Activated CD8-positive, alpha-beta memory T cell treated with anti-CD3 and anti-CD28 coated beads for 24 hours (primary cell): ENCODE measurements at regions not wholly inside any gene's neighbourhood (a gene's known extent, or its start where the extent isn't known, plus 50 kb on each side); places are given as distances from the start of the nearest gene placed in this dataset.

Source experiments
- DNase-seq: peaks from one replicate; pipeline ENCODE4 v3.0.0-alpha.2; 2020

GRCh38 chr6:170131351-170131750, 159.5 kb downstream of the DLL1 start:
- DNase-seq = no peak

DNA sequence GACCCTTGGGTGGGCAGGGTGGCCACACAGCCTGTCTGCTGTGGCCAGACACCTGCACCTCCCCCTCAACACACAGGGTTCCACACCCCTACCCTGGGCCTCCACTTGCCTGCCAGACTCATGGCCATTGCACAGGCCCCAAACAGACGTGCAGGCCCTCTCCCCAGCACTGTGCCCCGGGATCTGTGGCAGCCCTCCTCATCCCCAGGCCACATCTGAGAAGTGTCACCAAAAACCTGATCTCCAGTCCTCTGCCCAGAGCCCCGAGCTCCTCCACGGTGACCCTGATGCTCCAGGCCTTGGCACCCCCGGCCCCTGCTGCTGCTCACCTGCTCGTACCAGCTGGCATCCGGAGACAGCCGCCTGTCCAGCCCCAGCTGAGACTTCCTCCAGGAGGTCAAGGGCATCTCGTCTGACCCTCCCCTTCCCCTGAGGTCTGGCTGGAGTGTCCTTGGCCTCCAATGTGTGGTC, 160.1 kb downstream of the DLL1 start:
- DNase-seq = peak; percentile 40

DNA sequence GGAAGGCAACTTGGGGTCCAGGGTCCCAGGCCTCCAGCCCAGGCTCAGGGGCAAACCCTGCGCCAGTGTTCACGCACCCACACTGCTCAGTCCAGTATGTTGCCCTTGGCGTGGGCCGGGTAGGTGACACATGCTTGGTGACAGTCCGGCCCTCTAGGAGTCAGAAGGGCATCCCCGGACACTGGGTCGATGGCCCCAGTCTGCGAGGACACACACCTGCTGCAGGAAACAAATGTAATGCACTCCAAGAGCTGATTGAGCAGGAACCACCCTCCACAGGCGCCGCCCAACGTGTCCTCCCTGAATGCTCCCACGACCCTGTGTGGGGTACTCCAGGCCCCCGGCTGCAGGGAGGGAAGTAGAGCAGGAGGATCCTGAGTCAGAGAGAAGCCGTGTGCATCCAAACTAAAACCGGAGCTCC, 160.7 kb downstream of the DLL1 start:
- DNase-seq = peak; percentile 40

- no peak for DNase-seq
These were observed 161.1 kb downstream of the DLL1 start for GRCh38 chr6:170129691-170130171.

- DNase-seq = peak; percentile 47
These were observed 161.8 kb downstream of the DLL1 start for GRCh38 chr6:170128811-170129681.

DNA sequence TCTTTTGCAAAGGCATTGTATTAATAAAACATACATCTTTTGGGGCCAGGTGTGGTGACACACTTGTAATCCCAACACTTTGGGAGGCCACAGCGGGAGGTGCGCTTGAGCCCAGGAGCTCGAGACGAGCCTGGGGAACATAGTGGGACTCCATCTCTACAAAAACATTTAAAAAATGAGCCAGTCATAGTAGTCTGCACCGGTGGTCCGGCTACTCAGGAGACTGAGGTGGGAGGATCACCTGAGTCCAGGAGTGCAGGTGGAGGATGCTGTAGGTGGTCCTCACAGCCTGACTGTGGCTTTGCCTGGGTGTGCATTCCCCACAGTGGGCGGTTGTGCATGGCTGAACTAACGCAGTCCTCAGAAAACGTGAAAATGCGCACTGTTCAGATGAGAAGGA, 162.5 kb downstream of the DLL1 start:
- peak; percentile 35 for DNase-seq

DNA sequence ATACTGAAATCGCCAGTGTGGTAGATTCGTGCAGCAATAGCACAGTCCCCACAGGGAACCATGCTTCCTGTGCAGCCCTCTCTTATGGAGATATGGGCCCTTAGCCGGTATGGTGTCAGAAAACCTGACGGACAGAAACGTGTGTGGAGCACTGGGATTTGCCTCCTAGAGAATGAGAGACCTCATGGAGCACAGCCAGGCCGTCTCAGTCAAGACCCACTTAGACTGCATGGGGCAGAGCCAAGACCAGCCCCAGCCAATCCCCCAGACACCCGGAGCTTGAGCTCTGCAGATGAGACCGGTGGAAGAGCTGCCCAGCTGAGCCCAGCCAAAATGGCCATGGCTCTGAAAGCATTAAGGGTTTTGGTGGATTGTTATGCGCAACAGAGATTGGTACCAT, 163.7 kb downstream of the DLL1 start:
- DNase-seq = peak; percentile 21

DNA sequence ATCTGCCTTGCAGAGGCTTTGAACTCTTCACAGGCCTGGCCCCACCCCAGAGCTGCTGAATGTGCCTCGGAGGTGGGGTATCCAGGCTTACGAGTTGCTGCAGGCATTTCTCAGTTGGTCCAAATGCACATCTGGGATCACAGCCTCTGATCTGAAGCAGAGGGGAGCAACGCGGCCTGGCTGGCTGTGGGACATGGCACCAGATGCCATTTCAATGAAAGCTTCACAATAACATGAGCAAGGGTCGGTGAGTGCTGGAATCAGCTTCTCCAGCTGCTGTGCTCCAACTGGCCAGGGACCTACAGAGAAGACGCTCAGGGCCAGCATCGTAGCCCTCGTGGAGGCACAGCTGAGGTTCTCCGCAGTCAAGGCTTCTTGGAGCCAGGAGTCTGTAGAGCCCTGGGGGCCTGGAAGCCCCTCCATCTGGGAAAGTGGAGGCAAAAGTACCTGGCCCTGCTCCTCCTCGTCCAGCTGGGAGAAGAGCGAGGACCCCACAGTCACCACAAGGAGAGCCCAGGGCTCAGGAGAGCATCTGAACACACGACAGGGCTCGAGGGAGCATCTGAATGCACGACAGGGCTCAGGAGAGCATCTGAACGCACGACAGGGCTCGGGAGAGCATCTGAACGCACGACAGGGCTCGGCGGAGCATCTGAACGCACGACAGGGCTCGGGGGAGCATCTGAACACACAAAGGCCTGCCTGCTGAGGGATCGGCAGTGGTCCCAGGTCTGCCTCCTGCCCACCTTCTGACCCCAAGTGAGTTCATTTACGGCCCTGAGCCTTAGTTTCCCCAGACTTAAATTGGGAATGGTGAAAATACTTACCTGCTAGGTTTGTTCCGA, 165.2 kb downstream of the DLL1 start:
- DNase-seq = peak; percentile 35

DNA sequence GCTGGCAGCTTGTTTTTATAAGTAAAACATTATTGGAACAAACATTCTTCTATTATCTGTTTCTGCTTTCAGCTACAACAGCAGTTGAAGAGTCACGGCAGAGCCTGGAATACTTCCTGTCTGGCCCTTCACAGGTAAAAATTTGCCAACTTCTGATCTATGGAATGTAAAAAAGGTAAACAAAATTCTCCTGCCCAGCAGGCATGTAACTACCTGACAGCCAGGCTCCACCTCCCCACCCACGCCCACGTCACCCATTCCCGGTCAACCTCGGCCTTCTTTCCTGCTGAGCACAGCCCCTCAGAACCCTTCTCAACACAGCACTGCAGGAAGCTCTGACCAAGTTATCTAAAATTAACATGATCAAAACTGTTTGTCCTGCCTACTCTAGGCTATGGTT, 166.0 kb downstream of the DLL1 start:
- DNase-seq = peak; percentile 37

DNA sequence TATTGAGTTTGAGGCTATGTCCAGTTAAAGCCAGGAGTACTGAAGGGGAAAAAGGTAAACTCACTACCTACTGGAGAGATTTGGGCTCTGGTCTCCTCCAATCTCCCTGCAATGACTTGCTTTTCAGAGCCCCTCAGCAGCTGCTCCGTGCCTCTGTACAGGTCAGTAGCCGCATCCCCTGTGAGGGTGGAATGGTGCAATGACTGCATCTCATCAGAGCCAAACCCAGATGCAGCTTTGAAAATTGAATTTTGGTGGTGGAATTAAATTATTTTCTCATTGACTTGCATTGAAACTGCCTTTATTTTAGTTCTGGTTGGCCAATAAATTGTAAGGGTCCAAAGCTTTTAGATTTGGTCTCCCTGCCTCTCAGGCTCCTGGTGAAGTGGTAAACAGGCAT, 166.7 kb downstream of the DLL1 start:
- DNase-seq = no peak

DNA sequence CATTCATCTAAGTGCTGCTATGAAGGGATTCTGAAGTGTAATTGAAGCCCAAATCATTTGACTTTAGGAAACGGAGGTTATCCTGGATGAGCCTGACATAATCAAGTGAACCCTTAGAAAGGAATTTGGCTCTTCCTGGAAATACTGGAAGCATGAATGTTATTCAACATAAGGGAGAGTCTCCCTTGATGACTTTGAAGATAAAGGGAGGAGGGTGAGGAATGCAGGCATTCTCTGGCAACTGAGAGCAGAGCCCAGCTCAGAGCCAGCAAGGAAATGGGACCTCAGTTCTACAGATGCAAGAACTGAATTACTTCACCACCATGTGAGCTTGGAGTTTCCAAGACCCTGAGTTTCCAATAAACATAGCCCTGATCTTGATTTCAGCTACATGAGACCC, 168.2 kb downstream of the DLL1 start:
- DNase-seq = no peak

- no peak for DNase-seq
These were observed 173.5 kb downstream of the DLL1 start for GRCh38 chr6:170117111-170117972.

DNA sequence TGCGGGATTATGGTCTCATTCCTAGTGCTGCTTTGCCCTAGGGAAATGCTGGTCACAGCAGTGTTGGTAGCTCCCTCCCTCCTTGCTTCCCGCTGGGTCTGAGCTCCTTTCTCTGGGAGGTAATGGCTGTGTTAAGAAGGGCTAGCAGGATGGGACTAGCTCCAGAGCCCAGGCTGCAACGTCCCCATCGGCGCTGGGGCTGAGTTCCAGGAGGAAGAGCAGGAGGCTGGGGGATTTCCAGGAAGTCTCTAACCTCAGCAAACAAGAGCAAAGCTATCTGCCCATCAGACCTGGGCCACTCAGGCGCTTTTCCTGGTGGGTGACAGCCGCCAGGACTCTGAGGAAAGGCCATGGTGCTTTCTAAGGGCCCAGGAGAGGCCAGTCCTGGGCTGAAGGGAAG, 174.2 kb downstream of the DLL1 start:
- DNase-seq = no peak

DNA sequence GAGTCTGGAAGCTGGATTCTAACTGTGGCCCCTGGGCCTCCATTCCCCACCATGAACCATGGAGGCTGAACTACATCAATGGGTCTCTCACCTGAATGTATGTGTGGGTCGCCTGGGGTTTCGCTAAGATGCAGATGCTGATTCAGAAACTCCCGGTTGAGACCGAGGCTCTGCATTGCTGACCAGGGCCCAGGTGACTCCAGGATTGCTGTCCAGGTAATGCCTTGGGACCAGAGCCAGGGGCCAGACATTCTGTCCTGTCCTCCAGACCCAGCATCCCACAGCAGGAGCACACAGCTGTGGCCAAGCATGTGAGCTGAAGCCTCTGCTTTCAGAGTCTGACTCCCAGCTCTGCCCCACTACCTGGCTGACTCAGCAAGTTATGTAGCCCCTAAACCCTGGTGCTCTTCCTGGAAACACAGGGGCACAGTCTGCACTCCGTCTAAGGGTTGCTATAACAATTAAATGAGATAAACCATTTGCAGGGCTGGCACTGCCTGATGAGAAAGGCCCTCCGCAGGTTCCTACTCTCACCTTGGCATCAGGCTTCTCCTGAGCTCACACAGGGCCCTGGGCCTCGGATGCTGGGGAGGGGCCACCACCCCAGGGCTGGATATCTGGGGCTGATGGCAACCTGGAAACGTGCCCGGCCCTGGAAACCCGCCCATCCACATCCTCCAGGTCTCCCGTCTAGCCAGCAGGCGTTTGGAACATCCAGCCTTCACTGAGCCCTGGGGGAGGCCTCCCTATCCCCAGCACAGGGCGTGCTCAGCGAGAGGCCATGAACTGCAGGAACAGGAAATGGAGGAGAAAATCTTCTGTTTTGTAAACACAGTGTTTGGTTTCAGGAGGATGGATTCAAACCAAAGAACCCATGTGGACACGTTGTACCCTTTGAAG, 175.7 kb downstream of the DLL1 start:
- no peak for DNase-seq

DNA sequence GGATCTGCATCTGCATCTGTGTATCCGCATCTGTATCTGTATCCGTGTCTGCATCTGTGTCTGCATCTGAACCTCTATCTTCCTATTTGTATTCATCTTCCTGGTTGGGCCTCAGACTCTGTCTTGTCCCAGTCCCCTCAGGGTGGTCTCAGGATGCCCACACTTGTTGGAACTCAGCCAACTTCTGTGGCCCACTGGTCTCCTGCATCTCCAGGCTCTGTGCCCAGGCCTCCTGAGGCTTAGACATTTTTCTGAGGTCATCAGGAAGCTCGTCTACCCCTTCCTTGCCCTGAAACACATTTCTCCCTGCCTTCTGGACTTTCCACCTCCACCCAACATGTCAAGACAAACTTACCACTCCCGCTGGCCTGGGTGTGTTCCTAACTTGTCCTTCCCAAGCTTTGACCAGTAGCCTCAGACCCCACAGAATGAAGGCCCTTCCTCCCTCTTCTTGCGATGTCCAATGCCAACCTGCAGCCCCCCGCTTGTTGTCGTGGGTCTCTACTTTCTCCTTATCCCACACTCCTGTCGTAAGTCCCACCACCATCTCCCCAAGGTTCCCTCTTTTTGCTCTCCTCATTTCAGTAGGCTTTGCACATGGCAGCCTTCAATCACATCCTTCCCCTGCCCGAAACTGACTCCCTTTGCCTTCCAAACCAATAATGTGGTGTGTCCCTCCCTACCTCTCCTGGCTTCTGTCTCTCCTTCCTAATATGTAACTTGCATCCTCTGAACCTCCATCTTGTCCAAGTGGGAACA, 176.5 kb downstream of the DLL1 start:
- DNase-seq = no peak

DNA sequence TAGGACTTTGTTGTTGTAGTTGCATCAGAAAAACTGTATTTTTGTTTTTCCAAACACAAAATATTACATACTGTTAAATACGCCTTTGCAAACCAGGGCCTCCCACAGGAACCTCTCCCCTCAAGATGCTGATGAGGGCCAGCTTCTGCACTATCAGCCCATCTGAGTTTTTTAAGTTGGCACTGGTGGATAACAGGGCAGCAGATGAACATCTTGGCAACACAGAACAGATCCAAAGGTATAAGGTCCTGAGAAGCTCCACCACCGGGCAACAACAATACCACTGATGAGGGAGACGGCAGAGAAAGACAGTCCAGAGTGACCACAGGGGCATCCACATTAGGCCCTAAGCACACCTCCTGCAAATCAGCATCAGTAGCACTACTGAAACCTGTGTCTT, 177.7 kb downstream of the DLL1 start:
- DNase-seq = no peak

GRCh38 chr6:170112583-170112860, 178.4 kb downstream of the DLL1 start:
- DNase-seq = no peak

DNA sequence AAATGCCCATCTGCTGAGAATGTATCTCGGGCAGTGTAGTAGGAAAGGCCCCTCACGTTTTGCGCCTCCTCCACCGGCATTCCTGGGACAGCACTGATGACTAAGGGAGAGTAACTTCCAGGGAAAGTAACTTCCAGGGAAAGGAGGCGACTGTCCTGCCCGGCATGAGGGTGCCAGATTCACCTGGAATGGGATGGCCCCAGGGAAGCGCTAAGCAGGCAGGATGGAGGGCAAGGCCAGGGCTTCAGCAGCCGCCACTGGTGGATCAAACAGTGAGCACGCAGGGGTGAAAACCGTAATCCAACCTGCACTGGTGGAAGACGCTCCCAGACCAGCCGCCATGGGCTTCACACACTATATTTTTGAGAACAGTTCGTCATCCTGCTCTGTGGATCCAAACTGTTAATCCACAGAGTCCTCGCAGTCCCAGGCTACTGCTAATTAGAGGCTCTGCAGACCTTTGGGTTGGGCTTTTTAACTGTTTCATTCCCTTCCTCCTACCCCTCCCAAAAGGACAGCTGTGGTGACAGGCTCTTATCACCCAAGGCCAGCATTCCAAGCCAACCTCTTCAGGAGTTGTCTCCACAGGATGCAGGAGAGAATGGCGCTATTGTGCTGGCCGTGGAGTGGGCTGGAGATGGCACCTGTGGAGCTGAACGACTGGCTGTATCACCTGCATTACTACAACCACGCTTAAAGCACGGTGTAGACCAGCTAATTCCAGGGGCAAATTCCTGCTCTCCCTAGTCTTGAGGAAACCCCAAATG, 178.9 kb downstream of the DLL1 start:
- DNase-seq = peak; percentile 33

- DNase-seq = no peak
These were observed 179.7 kb downstream of the DLL1 start for GRCh38 chr6:170111141-170111664.
